ENCODE measurements at regions not wholly inside any gene's neighbourhood (a gene's known extent, or its start where the extent isn't known, plus 50 kb on each side); places are given as distances from the start of the nearest gene placed in this dataset.

- intact Hi-C loops (cut with micrococcal nuclease) = no loop called here
- ChIA-PET CTCF (no interaction called here), POLR2A (no interaction called here), RAD21 (ENCODE audit: low non-redundant PET in 1 of 2, low total read pairs in 2 of 2, uncharacterized antibody in 2 of 2, unreplicated experiment in 2 of 2) (no interaction called here)
- Histone ChIP-seq H3K79me2 (ENCODE audit: insufficient read depth, low read length) (no peaks in the 10 kb centered on the region), H3K4me2 (ENCODE audit: low read length) (no peak overlapping the region), H3K27ac (ENCODE audit: low read depth, low read length) (no peak overlapping the region), H3K9me2 (ENCODE audit: insufficient read depth) (no peaks in the 10 kb centered on the region), H2AFZ (ENCODE audit: low read depth, low read length, poor library complexity, severe bottlenecking) (no peak overlapping the region), H3K27me3 (ENCODE audit: insufficient read depth, low read length) (no peaks in the 10 kb centered on the region), H3K9me3 (ENCODE audit: control insufficient read depth in 1 of 2, insufficient read depth in 1 of 2, low read depth in 1 of 2, low read length in 2 of 2) (no peaks in the 10 kb centered on the region), H3K4me1 (ENCODE audit: control insufficient read depth in 1 of 2, insufficient read depth in 2 of 2, low read length in 2 of 2) (peaks cover 0 to 19% of the 10 kb centered on the region in 2 experiments; a peak in 1 of 4 replicates), H4K20me1 (ENCODE audit: insufficient read depth) (no peaks in the 10 kb centered on the region), H3K36me3 (ENCODE audit: control insufficient read depth in 1 of 2, insufficient read depth in 2 of 2, low read length in 2 of 2) (no peaks in the 10 kb centered on the region), H3K9ac (ENCODE audit: low read length) (no peak overlapping the region), H3K4me3 (replicated peaks in 1 of 2; ENCODE audit: low read depth in 1 of 2, low read length in 2 of 2) (no peak overlapping the region)
- no peak for ATAC-seq
- TF ChIP-seq FOSL1 (IDR thresholded peaks at IDR 0.05; ENCODE audit: low read depth) (no peak), RAD21 (IDR thresholded peaks at IDR 0.05; ENCODE audit: low read depth) (no peak), SP1 (IDR thresholded peaks at IDR 0.05; ENCODE audit: low read depth) (no peak), MAX (IDR thresholded peaks at IDR 0.05) (no peak), ATF3 (IDR thresholded peaks at IDR 0.05) (no peak), CEBPB (IDR thresholded peaks at IDR 0.05; ENCODE audit: low read depth) (no peak), POLR2A (IDR thresholded peaks at IDR 0.05; ENCODE audit: borderline replicate concordance, extremely low read depth, insufficient read depth, insufficient read length) (no peak), EGR1 (IDR thresholded peaks at IDR 0.05; ENCODE audit: low read depth) (no peak), EZH2 (IDR thresholded peaks at IDR 0.05) (no peak), SRF (IDR thresholded peaks at IDR 0.05; ENCODE audit: low read depth) (no peak), ZNF274 (IDR thresholded peaks at IDR 0.05; ENCODE audit: low read depth, low read length) (no peak), POLR2AphosphoS5 (IDR thresholded peaks at IDR 0.05; ENCODE audit: low read depth, low read length) (no peak), ZFX (IDR thresholded peaks at IDR 0.05) (no peak), EZH2phosphoT487 (IDR thresholded peaks at IDR 0.05; ENCODE audit: borderline replicate concordance) (no peak), SIN3A (IDR thresholded peaks at IDR 0.05; ENCODE audit: low read depth) (no peak), YY1 (IDR thresholded peaks at IDR 0.05; ENCODE audit: extremely low read depth, insufficient replicate concordance, low read depth, low read length) (no peak), JUND (IDR thresholded peaks at IDR 0.05) (no peak), ZBTB33 (IDR thresholded peaks at IDR 0.05; ENCODE audit: extremely low read depth, insufficient replicate concordance, low read length) (no peak)
- TF ChIP-seq, protein P1, sequence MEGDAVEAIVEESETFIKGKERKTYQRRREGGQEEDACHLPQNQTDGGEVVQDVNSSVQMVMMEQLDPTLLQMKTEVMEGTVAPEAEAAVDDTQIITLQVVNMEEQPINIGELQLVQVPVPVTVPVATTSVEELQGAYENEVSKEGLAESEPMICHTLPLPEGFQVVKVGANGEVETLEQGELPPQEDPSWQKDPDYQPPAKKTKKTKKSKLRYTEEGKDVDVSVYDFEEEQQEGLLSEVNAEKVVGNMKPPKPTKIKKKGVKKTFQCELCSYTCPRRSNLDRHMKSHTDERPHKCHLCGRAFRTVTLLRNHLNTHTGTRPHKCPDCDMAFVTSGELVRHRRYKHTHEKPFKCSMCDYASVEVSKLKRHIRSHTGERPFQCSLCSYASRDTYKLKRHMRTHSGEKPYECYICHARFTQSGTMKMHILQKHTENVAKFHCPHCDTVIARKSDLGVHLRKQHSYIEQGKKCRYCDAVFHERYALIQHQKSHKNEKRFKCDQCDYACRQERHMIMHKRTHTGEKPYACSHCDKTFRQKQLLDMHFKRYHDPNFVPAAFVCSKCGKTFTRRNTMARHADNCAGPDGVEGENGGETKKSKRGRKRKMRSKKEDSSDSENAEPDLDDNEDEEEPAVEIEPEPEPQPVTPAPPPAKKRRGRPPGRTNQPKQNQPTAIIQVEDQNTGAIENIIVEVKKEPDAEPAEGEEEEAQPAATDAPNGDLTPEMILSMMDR (IDR thresholded peaks at IDR 0.05 in 2 of 3, conservative IDR thresholded peaks at IDR 0.05 in 1 of 3; ENCODE audit: borderline replicate concordance in 1 of 3, insufficient read depth in 1 of 3, low read depth in 2 of 3, low read length in 2 of 3) = no peak
- DNase-seq (ENCODE audit: low read depth, low spot score) = no peak
- no TSS peak for BruUV-seq (replicated peaks)
Measured at GRCh38 chr3:28743271-28743670, 394.6 kb upstream of the AZI2 start.

Measured in HCT116 (cell line).